MM.1S (cell line): ENCODE measurements at regions not wholly inside any gene's neighbourhood (a gene's known extent, or its start where the extent isn't known, plus 50 kb on each side); places are given as distances from the start of the nearest gene placed in this dataset.

Source experiments
- CTCF ChIP-seq: fragments of 300-600 bp; sonication (generic); IDR thresholded peaks from 2 replicates; pipeline ENCODE4 v1.5.1; 2016; ENCODE audit warnings: antibody characterized with exemption, low read length, mixed read lengths
- EZH2 ChIP-seq: fragments of 300-600 bp; sonication (generic); optimal IDR thresholded peaks from 2 replicates; pipeline ENCODE3; 2017; ENCODE audit warnings: low read depth, mild to moderate bottlenecking, antibody characterized with exemption, low read length, mixed read lengths
- EZH2phosphoT487 ChIP-seq: fragments of 300-600 bp; sonication (generic); IDR thresholded peaks from 2 replicates; pipeline ENCODE4 v1.6.1; 2018; ENCODE audit warnings: antibody characterized with exemption, low read length

- TF ChIP-seq CTCF (no peak), EZH2 (no peak), EZH2phosphoT487 (no peak)
These were observed 53.1 kb upstream of the KMT2E start for GRCh38 chr7:104960741-104961448.
